A549 (cell line): ENCODE measurements at regions not wholly inside any gene's neighbourhood (a gene's known extent, or its start where the extent isn't known, plus 50 kb on each side); places are given as distances from the start of the nearest gene placed in this dataset.

ENCODE experiments used
- ATAC-seq, 2 experiments: fragments of 200-7000 bp in 1 of 2; fragments of >200 bp in 1 of 2; cut with Nextera tagmentation in 1 of 2; cut with Tn5 transposase in 1 of 2; 3 replicates each; pipeline versions ENCODE4 v1.8.0 to v1.9.1; 2018 to 2020; ENCODE audit warnings: mild to moderate bottlenecking in 1 of 2, moderate library complexity in 1 of 2
- CTCF ChIA-PET: fragments of 300-600 bp; sonication (Branson Sonifier 250); formaldehyde crosslinking; extraction: SDS; loops from one replicate; lab custom pipeline; 2021; ENCODE audit warnings: antibody characterized with exemption, inconsistent platforms; lab: Yijun Ruan, JAX
- POLR2A ChIA-PET: fragments of 350-600 bp; formaldehyde crosslinking; extraction: SDS; loops from one replicate; lab custom pipeline; 2021; ENCODE audit warnings: antibody characterized with exemption, inconsistent platforms; lab: Yijun Ruan, JAX
- DNase-seq, 2 experiments: peaks; one replicate each; pipeline versions ENCODE4 v3.0.0 to v3.0.0-alpha.2; 2011 to 2016; ENCODE audit warnings: low read depth in 1 of 2, low spot score in 1 of 2
- FAIRE-seq: peaks from 2 replicates; lab custom pipeline; 2011; peaks lifted over from hg19 to GRCh38; lab: Jason Lieb, UNC
- H3K27ac ChIP-seq, 2 experiments: fragments of >200 bp; sonication (Bioruptor Twin); formaldehyde crosslinking; 3 replicates each; pipeline ENCODE4 v1.5.1; 2016 to 2017
- H3K4me1 ChIP-seq: fragments of >200 bp; sonication (Bioruptor Twin); formaldehyde crosslinking; 3 replicates; pipeline ENCODE4 v1.6.1; 2016
- H3K4me2 ChIP-seq: fragments of >200 bp; sonication (Bioruptor Twin); formaldehyde crosslinking; 3 replicates; pipeline ENCODE4 v1.6.1; 2016
- H3K4me3 ChIP-seq: fragments of >200 bp; sonication (Bioruptor Twin); formaldehyde crosslinking; 3 replicates; pipeline ENCODE4 v1.5.1; 2016
- H3K9me3 ChIP-seq: fragments of >200 bp; sonication (Bioruptor Twin); formaldehyde crosslinking; 3 replicates; pipeline ENCODE4 v1.6.1; 2016
- BHLHE40 ChIP-seq: IDR thresholded peaks from 2 replicates; pipeline ENCODE4 v1.6.1; 2012; ENCODE audit warnings: low read depth, low read length, inconsistent platforms
- CEBPB ChIP-seq, 2 experiments: fragments of >200 bp in 1 of 2; sonication (Bioruptor Twin) in 1 of 2; formaldehyde crosslinking in 1 of 2; IDR thresholded peaks; 2 replicates each; pipeline ENCODE4 v1.6.1; 2012 to 2016
- EP300 ChIP-seq, 2 experiments: fragments of >200 bp; sonication (Bioruptor Twin); formaldehyde crosslinking; IDR thresholded peaks; 2 replicates in 1 of 2; 3 replicates in 1 of 2; pipeline ENCODE4 v1.6.1; 2016 to 2017
- ESRRA ChIP-seq: fragments of 150-350 bp; IDR thresholded peaks from 2 replicates; pipeline ENCODE4 v1.6.1; 2014; ENCODE audit warnings: mild to moderate bottlenecking, low read length, borderline replicate concordance
- GATA3 ChIP-seq: IDR thresholded peaks from 2 replicates; pipeline ENCODE4 v1.6.1; 2012; ENCODE audit warnings: borderline replicate concordance
- HDAC2 ChIP-seq: fragments of 200-600 bp; sonication (generic); IDR thresholded peaks from 2 replicates; pipeline ENCODE4 v1.6.1; 2016
- HEYL ChIP-seq: fragments of 250-450 bp; sonication (Bioruptor Pico); IDR thresholded peaks from 2 replicates; pipeline ENCODE4 v1.8.0; 2021; ENCODE audit warnings: mild to moderate bottlenecking, moderate library complexity
- JUNB ChIP-seq: fragments of >200 bp; sonication (Bioruptor Twin); formaldehyde crosslinking; IDR thresholded peaks from 2 replicates; pipeline ENCODE4 v1.6.1; 2016
- NR3C1 ChIP-seq: fragments of >200 bp; sonication (Bioruptor Twin); formaldehyde crosslinking; IDR thresholded peaks from 3 replicates; pipeline ENCODE4 v1.6.1; 2017
- RARB ChIP-seq: fragments of 250-450 bp; sonication (Bioruptor Pico); IDR thresholded peaks from 2 replicates; pipeline ENCODE4 v1.8.0; 2021; ENCODE audit warnings: mild to moderate bottlenecking, moderate library complexity
- SMC3 ChIP-seq: fragments of >200 bp; sonication (Bioruptor Twin); formaldehyde crosslinking; IDR thresholded peaks from 3 replicates; pipeline ENCODE4 v1.6.1; 2018; ENCODE audit warnings: inconsistent platforms
- WGBS: methylation state at CpG from one replicate; pipeline ENCODE4 v1.1.6; 2017; ENCODE audit errors: missing lambda C conversion rate; 5-methylcytosine and 5-hydroxymethylcytosine counted together
- TF ChIP-seq, protein P1 (sequence below): IDR thresholded peaks from 2 replicates; pipeline ENCODE4 v1.6.1; 2012; ENCODE audit warnings: low read depth, borderline replicate concordance
- TF ChIP-seq, protein P2 (sequence below): fragments of 200-600 bp; sonication (generic); IDR thresholded peaks from 2 replicates; pipeline ENCODE4 v1.6.1; 2016; ENCODE audit warnings: antibody characterized with exemption, mild to moderate bottlenecking, moderate library complexity
- TF ChIP-seq, protein P3 (sequence below): IDR thresholded peaks from 2 replicates; pipeline ENCODE4 v1.6.1; 2012
- TF ChIP-seq, protein P4 (sequence below): fragments of 150-350 bp; IDR thresholded peaks from 2 replicates; pipeline ENCODE4 v1.6.1; 2014; ENCODE audit warnings: low read depth, mild to moderate bottlenecking, low read length
- TF ChIP-seq, protein P5 (sequence below): fragments of 250-450 bp; sonication (Bioruptor Pico); IDR thresholded peaks from 2 replicates; pipeline ENCODE4 v1.5.0; 2020; ENCODE audit warnings: low read depth, mild to moderate bottlenecking, moderate library complexity

DNA sequence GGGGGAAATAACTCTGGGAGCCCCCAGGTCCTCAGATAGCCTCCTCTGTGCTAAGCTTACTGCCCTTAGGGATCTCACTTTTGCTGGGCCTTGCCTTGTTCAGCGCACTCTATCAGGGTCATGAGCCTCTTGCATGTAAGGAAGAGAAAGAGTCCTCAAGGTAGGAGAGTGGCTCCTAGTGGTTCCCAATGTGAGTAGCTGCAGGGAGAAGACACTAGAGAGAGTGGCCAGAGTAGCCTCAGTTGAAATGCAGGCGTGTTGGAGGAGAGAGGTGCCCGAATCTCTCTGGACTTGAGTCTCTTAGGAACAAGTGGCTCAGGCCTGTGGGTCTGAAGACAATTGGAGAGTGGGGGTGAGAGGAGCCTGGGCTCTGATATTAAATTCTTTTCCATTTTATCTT, 94.3 kb upstream of the SORCS3 start:
- FAIRE-seq (no peak), ATAC-seq (peak in 1 of 2 experiments; percentile 56; a peak in 3 of 6 replicates), DNase-seq (peak in 1 of 2 experiments; percentile 4)
- H3K4me2 ChIP-seq = no peak overlapping the region
- no peaks in the 10 kb centered on the region for H3K9me3 ChIP-seq
- no peaks in the 10 kb centered on the region for H3K4me1 ChIP-seq
- ChIA-PET POLR2A (no interaction called here), CTCF (no interaction called here)
- TF ChIP-seq JUNB (no peak), ESRRA (no peak), HEYL (no peak), NR3C1 (no peak), CEBPB (IDR thresholded peaks at IDR 0.05) (no peak), SMC3 (no peak), GATA3 (no peak), HDAC2 (no peak), EP300 (IDR thresholded peaks at IDR 0.05) (no peak), BHLHE40 (no peak), RARB (no peak)
- TF ChIP-seq, protein P1, sequence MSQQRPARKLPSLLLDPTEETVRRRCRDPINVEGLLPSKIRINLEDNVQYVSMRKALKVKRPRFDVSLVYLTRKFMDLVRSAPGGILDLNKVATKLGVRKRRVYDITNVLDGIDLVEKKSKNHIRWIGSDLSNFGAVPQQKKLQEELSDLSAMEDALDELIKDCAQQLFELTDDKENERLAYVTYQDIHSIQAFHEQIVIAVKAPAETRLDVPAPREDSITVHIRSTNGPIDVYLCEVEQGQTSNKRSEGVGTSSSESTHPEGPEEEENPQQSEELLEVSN = no peak
- TF ChIP-seq, protein P2, sequence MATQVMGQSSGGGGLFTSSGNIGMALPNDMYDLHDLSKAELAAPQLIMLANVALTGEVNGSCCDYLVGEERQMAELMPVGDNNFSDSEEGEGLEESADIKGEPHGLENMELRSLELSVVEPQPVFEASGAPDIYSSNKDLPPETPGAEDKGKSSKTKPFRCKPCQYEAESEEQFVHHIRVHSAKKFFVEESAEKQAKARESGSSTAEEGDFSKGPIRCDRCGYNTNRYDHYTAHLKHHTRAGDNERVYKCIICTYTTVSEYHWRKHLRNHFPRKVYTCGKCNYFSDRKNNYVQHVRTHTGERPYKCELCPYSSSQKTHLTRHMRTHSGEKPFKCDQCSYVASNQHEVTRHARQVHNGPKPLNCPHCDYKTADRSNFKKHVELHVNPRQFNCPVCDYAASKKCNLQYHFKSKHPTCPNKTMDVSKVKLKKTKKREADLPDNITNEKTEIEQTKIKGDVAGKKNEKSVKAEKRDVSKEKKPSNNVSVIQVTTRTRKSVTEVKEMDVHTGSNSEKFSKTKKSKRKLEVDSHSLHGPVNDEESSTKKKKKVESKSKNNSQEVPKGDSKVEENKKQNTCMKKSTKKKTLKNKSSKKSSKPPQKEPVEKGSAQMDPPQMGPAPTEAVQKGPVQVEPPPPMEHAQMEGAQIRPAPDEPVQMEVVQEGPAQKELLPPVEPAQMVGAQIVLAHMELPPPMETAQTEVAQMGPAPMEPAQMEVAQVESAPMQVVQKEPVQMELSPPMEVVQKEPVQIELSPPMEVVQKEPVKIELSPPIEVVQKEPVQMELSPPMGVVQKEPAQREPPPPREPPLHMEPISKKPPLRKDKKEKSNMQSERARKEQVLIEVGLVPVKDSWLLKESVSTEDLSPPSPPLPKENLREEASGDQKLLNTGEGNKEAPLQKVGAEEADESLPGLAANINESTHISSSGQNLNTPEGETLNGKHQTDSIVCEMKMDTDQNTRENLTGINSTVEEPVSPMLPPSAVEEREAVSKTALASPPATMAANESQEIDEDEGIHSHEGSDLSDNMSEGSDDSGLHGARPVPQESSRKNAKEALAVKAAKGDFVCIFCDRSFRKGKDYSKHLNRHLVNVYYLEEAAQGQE = no peak
- TF ChIP-seq, protein P3, sequence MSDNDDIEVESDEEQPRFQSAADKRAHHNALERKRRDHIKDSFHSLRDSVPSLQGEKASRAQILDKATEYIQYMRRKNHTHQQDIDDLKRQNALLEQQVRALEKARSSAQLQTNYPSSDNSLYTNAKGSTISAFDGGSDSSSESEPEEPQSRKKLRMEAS = no peak
- TF ChIP-seq, protein P4, sequence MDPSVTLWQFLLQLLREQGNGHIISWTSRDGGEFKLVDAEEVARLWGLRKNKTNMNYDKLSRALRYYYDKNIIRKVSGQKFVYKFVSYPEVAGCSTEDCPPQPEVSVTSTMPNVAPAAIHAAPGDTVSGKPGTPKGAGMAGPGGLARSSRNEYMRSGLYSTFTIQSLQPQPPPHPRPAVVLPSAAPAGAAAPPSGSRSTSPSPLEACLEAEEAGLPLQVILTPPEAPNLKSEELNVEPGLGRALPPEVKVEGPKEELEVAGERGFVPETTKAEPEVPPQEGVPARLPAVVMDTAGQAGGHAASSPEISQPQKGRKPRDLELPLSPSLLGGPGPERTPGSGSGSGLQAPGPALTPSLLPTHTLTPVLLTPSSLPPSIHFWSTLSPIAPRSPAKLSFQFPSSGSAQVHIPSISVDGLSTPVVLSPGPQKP = no peak
- H3K27ac ChIP-seq = no peak overlapping the region
- 17% methylated on average over 3 of the region's 3 CpGs for WGBS
- H3K4me3 ChIP-seq = no peak overlapping the region

DNA sequence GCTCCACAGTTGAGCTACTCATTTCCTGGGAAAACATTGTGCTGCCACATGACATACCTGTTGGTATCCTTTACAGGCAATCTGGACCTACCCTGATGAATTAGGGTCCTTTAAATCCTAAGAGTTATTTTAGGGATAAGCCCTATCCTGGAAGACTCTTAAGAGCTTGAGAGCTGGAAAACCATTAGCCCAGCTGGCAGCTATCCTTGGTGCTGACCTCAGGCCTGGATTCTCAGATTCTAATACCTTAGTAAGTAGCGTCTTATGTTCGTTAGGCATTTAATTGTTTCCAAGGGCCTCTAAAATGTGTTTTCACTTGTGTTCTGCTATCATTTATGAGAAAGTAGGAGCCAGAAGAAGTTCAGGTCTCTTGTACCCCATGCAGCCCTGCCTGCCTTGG, 93.0 kb upstream of the SORCS3 start:
- FAIRE-seq = no peak
- TF ChIP-seq, protein P2 = peak; percentile 74; the same call in 1 of the 2 replicates
- TF ChIP-seq, protein P5, sequence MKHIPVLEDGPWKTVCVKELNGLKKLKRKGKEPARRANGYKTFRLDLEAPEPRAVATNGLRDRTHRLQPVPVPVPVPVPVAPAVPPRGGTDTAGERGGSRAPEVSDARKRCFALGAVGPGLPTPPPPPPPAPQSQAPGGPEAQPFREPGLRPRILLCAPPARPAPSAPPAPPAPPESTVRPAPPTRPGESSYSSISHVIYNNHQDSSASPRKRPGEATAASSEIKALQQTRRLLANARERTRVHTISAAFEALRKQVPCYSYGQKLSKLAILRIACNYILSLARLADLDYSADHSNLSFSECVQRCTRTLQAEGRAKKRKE (CRISPR knock-in tag) = no peak
- no peak for TF ChIP-seq NR3C1

More for the DNA sequence above, 93.0 kb upstream of the SORCS3 start:
- H3K27ac ChIP-seq = no peak overlapping the region
- ChIA-PET POLR2A (no interaction called here), CTCF (no interaction called here)
- DNase-seq (no peak), ATAC-seq (no peak)
- 80% methylated on average over 2 of the region's 2 CpGs for WGBS
- no peak overlapping the region for H3K4me3 ChIP-seq
- no peaks in the 10 kb centered on the region for H3K4me1 ChIP-seq
- no peaks in the 10 kb centered on the region for H3K9me3 ChIP-seq
- no peak overlapping the region for H3K4me2 ChIP-seq
